ENCODE measurements at regions not wholly inside any gene's neighbourhood (a gene's known extent, or its start where the extent isn't known, plus 50 kb on each side); places are given as distances from the start of the nearest gene placed in this dataset.

DNA sequence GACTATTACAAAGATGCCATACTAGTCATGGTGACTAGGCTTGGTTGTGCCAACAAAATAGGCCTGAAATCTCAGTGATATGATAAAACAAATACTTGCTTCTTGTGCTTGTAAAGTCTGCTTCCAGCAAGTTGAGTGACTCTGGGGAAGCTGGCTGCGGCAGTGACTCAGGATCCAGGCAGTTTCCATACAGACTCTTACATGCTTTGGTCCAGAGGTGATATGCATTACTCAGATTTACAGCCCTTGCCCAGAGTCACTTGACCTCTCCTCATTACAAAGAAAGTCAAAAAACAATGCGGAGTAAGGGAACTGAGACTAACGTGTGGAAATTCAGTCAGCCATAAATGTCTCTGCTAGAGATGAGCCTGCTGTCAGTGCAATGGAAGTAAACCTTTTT, 387.5 kb downstream of the KCNA4 start (continued):
- TF ChIP-seq SIN3A (IDR thresholded peaks at IDR 0.05; ENCODE audit: borderline replicate concordance, low read depth, low read length) (no peak), NFIC (IDR thresholded peaks at IDR 0.05; ENCODE audit: borderline replicate concordance) (no peak), GATA2 (CRISPR knock-in tag; IDR thresholded peaks at IDR 0.05) (no peak), POLR2AphosphoS5 (IDR thresholded peaks at IDR 0.05; ENCODE audit: low read depth, low read length) (no peak)
- TF ChIP-seq, protein P1, sequence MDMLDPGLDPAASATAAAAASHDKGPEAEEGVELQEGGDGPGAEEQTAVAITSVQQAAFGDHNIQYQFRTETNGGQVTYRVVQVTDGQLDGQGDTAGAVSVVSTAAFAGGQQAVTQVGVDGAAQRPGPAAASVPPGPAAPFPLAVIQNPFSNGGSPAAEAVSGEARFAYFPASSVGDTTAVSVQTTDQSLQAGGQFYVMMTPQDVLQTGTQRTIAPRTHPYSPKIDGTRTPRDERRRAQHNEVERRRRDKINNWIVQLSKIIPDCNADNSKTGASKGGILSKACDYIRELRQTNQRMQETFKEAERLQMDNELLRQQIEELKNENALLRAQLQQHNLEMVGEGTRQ (IDR thresholded peaks at IDR 0.05; ENCODE audit: borderline replicate concordance, low read depth, low read length), result no peak

DNA sequence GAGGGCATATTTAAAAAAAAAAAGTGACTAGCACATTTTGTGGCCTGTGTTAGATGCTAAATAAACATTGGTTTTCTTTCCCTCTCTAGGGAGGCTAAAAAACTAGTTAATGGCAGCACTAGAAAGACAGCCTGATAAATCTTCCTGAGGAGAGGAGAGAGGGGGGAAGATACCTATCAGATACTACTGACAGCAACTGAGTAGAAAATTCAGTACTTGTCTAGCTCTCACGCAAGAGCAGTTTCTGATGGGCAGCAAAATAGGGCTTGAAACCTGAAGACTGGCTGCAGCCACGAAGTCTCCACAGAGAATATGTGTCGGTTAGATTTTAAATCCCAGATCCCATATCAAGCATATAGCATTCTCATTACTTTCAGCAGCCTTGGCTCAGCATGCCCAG, 388.2 kb downstream of the KCNA4 start:
- Histone ChIP-seq H3K27ac (ENCODE audit: low read depth in 2 of 2, low read length in 1 of 2) (no peak overlapping the region), H3K9ac (no peak overlapping the region), H3K79me2 (ENCODE audit: insufficient read depth) (no peaks in the 10 kb centered on the region), H3F3A (replicated peaks; ENCODE audit: insufficient read depth) (no peaks in the 10 kb centered on the region), H4K20me1 (ENCODE audit: insufficient read depth) (no peaks in the 10 kb centered on the region), H3K4me1 (ENCODE audit: control insufficient read depth in 1 of 2, insufficient read depth in 2 of 2, low read depth in 1 of 2, low read length in 1 of 2) (no peaks in the 10 kb centered on the region), H3K9me2 (no peaks in the 10 kb centered on the region), H3K4me3 (ENCODE audit: low read depth in 2 of 2, low read length in 1 of 2) (no peak overlapping the region), H3K27me3 (ENCODE audit: insufficient read depth) (no peaks in the 10 kb centered on the region), H3K36me3 (replicated peaks in 1 of 2; ENCODE audit: control insufficient read depth in 1 of 2, insufficient read depth in 2 of 2, low read length in 1 of 2) (no peaks in the 10 kb centered on the region), H3K4me2 (no peak overlapping the region), H3K9me3 (no peaks in the 10 kb centered on the region), H2AFZ (ENCODE audit: low read depth) (no peak overlapping the region)
- POLR2A ChIA-PET, result no interaction called here
- 15% methylated on average over 3 of the region's 3 CpGs for WGBS (ENCODE audit: low lambda C conversion rate)
- DNase-seq, result no peak
- CTCF ChIA-PET, result interaction anchor here (0.6 kb wide), 1 partner anchor 82 kb away, joined by 4 read pairs; no protein-coding TSS in a partner anchor
- TF ChIP-seq, protein P2, sequence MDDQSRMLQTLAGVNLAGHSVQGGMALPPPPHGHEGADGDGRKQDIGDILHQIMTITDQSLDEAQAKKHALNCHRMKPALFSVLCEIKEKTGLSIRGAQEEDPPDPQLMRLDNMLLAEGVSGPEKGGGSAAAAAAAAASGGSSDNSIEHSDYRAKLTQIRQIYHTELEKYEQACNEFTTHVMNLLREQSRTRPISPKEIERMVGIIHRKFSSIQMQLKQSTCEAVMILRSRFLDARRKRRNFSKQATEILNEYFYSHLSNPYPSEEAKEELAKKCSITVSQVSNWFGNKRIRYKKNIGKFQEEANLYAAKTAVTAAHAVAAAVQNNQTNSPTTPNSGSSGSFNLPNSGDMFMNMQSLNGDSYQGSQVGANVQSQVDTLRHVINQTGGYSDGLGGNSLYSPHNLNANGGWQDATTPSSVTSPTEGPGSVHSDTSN (IDR thresholded peaks at IDR 0.05), result no peak

DNA sequence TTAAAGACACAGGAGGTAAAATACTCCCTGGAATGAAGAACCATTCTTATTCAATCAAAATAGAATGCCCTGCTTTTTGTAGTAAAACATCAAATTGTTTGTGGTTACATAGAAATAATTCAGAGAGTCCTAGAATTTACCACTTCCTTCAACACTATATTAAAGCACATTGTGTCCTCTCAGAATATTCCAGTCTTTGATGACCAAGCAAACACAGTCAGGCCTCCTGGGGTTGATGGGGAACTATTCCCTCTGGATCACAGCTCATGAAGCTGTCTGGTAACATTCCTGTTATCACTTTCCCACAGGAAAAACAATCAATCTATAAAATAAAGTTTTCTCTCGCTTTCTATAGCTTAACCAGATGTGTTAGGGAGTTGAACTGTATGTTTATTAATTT, 389.3 kb downstream of the KCNA4 start:
- no peak overlapping the region for H3K27ac ChIP-seq (ENCODE audit: low read depth in 2 of 2, low read length in 1 of 2)
- H3K4me2 ChIP-seq, result no peak overlapping the region
- H3K9me2 ChIP-seq, result no peaks in the 10 kb centered on the region
- no peak overlapping the region for H2AFZ ChIP-seq (ENCODE audit: low read depth)
- POLR2A ChIA-PET, result no interaction called here
- no peaks in the 10 kb centered on the region for H4K20me1 ChIP-seq (ENCODE audit: insufficient read depth)
- CTCF ChIA-PET, result no interaction called here
- H3K79me2 ChIP-seq (ENCODE audit: insufficient read depth), result no peaks in the 10 kb centered on the region
- H3F3A ChIP-seq (replicated peaks; ENCODE audit: insufficient read depth), result no peaks in the 10 kb centered on the region
- WGBS (ENCODE audit: low lambda C conversion rate), result 0% methylated on average over 1 of the region's 1 CpG
- no peaks in the 10 kb centered on the region for H3K4me1 ChIP-seq (ENCODE audit: control insufficient read depth in 1 of 2, insufficient read depth in 2 of 2, low read depth in 1 of 2, low read length in 1 of 2)
- no peak for DNase-seq
- H3K4me3 ChIP-seq (ENCODE audit: low read depth in 2 of 2, low read length in 1 of 2), result no peak overlapping the region
- no peaks in the 10 kb centered on the region for H3K36me3 ChIP-seq (replicated peaks in 1 of 2; ENCODE audit: control insufficient read depth in 1 of 2, insufficient read depth in 2 of 2, low read length in 1 of 2)
- H3K27me3 ChIP-seq (ENCODE audit: insufficient read depth), result no peaks in the 10 kb centered on the region
- TF ChIP-seq, protein P3, sequence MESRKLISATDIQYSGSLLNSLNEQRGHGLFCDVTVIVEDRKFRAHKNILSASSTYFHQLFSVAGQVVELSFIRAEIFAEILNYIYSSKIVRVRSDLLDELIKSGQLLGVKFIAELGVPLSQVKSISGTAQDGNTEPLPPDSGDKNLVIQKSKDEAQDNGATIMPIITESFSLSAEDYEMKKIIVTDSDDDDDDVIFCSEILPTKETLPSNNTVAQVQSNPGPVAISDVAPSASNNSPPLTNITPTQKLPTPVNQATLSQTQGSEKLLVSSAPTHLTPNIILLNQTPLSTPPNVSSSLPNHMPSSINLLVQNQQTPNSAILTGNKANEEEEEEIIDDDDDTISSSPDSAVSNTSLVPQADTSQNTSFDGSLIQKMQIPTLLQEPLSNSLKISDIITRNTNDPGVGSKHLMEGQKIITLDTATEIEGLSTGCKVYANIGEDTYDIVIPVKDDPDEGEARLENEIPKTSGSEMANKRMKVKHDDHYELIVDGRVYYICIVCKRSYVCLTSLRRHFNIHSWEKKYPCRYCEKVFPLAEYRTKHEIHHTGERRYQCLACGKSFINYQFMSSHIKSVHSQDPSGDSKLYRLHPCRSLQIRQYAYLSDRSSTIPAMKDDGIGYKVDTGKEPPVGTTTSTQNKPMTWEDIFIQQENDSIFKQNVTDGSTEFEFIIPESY (IDR thresholded peaks at IDR 0.05; ENCODE audit: borderline replicate concordance, low read depth), result no peak
- TF ChIP-seq TEAD4 (IDR thresholded peaks at IDR 0.05; ENCODE audit: borderline replicate concordance, insufficient read depth), result no peak
- H3K9ac ChIP-seq, result no peak overlapping the region
- H3K9me3 ChIP-seq, result no peaks in the 10 kb centered on the region
